ENCODE measurements at regions not wholly inside any gene's neighbourhood (a gene's known extent, or its start where the extent isn't known, plus 50 kb on each side); places are given as distances from the start of the nearest gene placed in this dataset.

GRCh38 chr9:32294106-32294505, 90.3 kb upstream of the ACO1 start:
- no peak for TF ChIP-seq SUZ12 (IDR thresholded peaks at IDR 0.05; ENCODE audit: extremely low read depth, insufficient read depth, insufficient read length)
- TF ChIP-seq YY1 (IDR thresholded peaks at IDR 0.05; ENCODE audit: insufficient read depth, insufficient read length) = no peak
- no peak for TF ChIP-seq ZNF274 (IDR thresholded peaks at IDR 0.05; ENCODE audit: low read depth, low read length)

Data from NT2/D1 (cell line).